T-helper 1 cell treated with Interleukin-12 subunit alpha and Interleukin-12 subunit beta and Interleukin-4 antibody, amounts not matched to agents 30 μg/mL and 1 μg/mL, for 36 hours (primary cell): ENCODE measurements at regions not wholly inside any gene's neighbourhood (a gene's known extent, or its start where the extent isn't known, plus 50 kb on each side); places are given as distances from the start of the nearest gene placed in this dataset.
"Not testable (repeated sequence)": the region's sequence is repeated elsewhere in the genome, so short reads cannot be mapped to it uniquely, and the experiment has no call there.

Experiments
- H3K27ac Mint-ChIP-seq: one replicate; pipeline ENCODE4 v1.8.0; 2021; ENCODE audit warnings: mild to moderate bottlenecking, mixed read lengths
- H3K27me3 Mint-ChIP-seq: one replicate; pipeline ENCODE4 v1.8.0; 2021; ENCODE audit warnings: low read depth, mixed read lengths
- H3K36me3 Mint-ChIP-seq: one replicate; pipeline ENCODE4 v1.8.0; 2021; ENCODE audit warnings: low read depth, mixed read lengths
- H3K4me1 Mint-ChIP-seq: one replicate; pipeline ENCODE4 v1.8.0; 2021; ENCODE audit warnings: low read depth, mixed read lengths
- H3K4me3 Mint-ChIP-seq: one replicate; pipeline ENCODE4 v1.8.0; 2021; ENCODE audit warnings: mild to moderate bottlenecking, moderate library complexity, mixed read lengths
- H3K9me3 Mint-ChIP-seq: one replicate; pipeline ENCODE4 v1.8.0; 2021; ENCODE audit warnings: mixed read lengths

DNA sequence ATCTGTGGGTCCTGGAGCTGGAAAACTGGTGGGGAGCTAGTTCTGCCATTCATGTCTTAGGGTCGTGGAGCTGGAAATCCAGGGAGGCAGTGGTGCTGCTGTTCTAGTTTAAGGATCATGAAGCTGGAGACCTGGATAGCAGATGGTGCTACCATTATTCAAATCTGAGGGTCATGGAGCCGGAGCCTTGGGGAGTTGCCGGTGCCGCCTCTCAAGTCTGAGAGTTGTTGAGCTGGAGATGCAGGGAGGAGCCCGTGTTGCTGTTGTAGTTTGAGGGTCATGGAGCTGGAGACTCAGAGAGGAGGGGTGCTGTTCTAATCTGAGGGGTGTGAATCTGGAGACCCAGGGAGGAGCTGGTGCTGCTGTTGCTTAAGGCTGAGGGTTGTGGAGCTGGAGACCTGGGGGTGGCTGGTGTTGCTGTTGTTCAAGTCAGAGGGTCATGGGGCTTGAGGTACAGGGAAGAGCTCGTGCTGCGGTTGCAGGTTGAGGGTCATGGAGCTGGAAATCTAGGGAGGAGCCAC is 86.0 kb upstream of the ZNF479 start:
- Mint-ChIP-seq H3K9me3 (peaks cover 88% of the 10 kb centered on the region), H3K27me3 (no peaks in the 10 kb centered on the region), H3K4me3 (no peak overlapping the region), H3K36me3 (peaks cover 12% of the 10 kb centered on the region), H3K4me1 (no peaks in the 10 kb centered on the region), H3K27ac (no peak overlapping the region)

DNA sequence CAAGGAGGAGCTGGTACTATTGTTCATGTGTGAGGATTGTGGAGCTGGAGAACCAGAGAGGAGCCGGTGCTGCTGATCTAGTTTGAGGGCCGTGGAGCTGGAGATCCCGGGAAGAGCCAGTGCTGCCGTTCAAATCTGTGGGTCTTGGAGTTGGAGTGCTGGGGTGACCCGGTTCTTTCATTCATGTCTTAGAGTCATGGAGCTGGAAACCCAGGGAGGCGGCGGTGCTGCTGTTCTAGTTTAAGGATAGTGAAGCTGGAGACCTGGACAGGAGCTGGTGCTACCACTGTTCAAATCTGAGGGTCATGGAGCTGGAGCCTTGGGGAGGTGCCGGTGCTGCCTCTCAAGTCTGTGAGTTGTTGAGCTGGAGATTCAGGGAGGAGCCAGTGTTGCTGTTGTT is 88.5 kb upstream of the ZNF479 start:
- H3K9me3 Mint-ChIP-seq, result peaks cover 83% of the 10 kb centered on the region
- no peaks in the 10 kb centered on the region for H3K27me3 Mint-ChIP-seq
- H3K4me1 Mint-ChIP-seq, result no peaks in the 10 kb centered on the region
- no peak overlapping the region for H3K27ac Mint-ChIP-seq
- no peak overlapping the region for H3K4me3 Mint-ChIP-seq
- peaks cover 12% of the 10 kb centered on the region for H3K36me3 Mint-ChIP-seq

DNA sequence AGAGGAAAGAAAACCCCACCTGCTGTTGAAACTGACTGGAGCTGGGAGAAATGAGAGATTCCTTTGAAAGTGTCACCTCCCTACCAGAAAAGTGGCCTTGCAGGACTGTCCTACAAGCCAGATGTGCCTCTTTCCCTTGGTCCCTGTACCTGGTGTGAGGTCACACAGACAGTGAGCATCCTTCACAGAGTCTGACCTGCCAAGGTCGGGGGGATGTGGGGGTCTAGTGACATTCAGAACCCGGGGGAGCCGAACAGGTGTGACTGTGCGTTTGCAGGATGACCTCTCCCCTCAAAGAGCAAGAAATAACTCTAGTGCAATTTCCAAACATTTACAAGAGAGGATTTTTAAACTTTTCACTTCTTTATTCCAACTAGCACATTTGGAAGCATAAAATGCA is 93.4 kb upstream of the ZNF479 start:
- no peaks in the 10 kb centered on the region for H3K36me3 Mint-ChIP-seq
- peaks cover 60% of the 10 kb centered on the region for H3K9me3 Mint-ChIP-seq

DNA sequence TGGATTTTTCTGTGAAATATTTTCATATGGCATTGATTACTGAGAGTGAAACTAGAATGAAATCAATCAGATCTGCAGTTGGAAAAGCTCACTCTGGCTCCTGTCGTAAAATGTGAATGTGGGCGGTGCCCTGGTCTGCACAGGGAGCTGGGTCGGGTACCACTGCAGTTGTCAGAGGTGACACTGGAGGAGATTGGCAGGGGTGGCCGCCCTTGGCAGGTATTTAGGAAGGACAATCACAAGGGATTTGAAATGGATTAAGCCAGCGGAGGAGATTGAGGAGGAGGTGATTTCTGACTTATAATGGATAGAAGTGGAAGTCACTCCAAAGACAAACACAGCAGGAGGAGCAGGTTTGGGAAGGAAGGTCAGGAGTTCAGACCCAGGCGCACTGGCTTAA is 109.0 kb upstream of the ZNF479 start:
- H3K9me3 Mint-ChIP-seq, result peaks cover 54% of the 10 kb centered on the region
- H3K27ac Mint-ChIP-seq, H3K4me3 Mint-ChIP-seq, H3K4me1 Mint-ChIP-seq, H3K27me3 Mint-ChIP-seq, H3K36me3 Mint-ChIP-seq: not testable (repeated sequence)

More for the DNA sequence above, 93.4 kb upstream of the ZNF479 start:
- Mint-ChIP-seq H3K4me3 (no peak overlapping the region), H3K27me3 (no peaks in the 10 kb centered on the region), H3K4me1 (no peaks in the 10 kb centered on the region), H3K27ac (no peak overlapping the region)

DNA sequence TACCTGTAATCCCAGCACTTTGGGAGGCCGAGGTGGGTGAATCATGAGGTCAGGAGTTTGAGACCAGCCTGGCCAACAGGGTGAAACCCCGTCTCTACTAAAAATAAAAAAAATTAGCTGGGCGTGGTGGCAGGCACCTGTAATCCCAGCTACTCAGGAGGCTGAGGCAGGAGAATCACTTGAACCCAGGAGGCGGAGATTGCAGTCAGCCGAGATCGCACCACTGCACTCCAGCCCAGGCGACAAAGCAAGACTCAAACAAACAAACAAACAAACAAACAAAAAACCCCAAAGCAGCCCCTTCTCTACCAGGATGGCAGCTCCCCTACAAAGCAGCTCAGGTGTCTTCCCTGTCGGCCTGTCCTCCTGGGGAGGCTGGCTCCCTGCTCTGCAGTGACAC is 111.3 kb upstream of the ZNF479 start:
- H3K27me3 Mint-ChIP-seq, H3K4me3 Mint-ChIP-seq, H3K36me3 Mint-ChIP-seq, H3K27ac Mint-ChIP-seq, H3K4me1 Mint-ChIP-seq: not testable (repeated sequence)
- peaks cover 55% of the 10 kb centered on the region for H3K9me3 Mint-ChIP-seq

DNA sequence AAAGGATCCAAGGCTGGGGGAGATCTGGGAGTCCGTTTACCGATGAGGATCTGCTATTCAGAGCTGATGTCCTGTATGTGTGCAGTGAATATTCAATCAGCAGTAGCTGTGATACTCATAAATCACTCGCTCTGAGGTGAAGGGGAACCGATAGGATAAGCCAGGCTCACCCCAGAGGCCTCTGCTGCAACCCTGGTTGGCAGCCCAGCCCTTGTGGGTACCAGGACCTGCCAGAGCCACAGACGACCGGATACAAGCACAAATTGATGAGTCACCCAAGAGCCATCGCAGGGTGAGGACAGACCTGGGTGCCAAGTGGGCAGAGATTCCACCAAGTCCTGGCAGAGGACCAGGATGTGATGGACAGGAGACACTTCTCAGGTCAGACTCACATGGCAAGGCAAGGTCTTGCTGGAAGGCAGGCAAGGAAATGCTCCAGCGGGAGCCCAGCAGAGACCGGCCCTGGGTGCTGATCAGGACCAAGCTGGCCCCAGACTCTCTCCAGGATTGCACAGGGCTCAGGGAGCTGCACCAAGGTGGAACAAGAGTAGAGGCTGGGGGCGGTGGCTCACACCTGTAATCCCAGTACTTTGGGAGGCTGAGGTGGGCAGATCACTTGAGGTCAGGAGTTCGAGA is 112.2 kb upstream of the ZNF479 start:
- not testable (repeated sequence) for H3K4me3 Mint-ChIP-seq, H3K27ac Mint-ChIP-seq, H3K36me3 Mint-ChIP-seq, H3K4me1 Mint-ChIP-seq, H3K27me3 Mint-ChIP-seq
- H3K9me3 Mint-ChIP-seq, result peaks cover 57% of the 10 kb centered on the region

DNA sequence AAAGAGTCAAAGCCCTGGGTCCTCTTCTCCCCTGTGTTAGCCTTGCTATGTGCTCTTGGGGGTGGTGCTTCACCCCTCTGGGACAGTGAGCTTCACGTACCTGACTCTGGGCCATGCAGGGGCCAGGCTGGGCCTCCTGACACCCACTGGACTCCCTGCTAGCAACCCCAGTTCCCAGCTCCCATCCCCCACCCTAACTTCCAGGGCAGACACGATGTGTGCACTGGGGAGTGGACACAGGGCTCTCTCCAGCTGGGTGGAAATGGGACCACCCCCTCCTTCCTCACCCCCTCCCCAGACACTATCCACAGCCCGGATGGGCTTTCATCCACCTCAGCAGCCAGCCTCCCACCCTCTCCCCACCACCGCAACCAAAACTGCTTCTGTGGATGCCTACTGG is 113.0 kb upstream of the ZNF479 start:
- Mint-ChIP-seq H3K9me3 (peaks cover 61% of the 10 kb centered on the region), H3K4me3 (no peak overlapping the region), H3K36me3 (peaks cover 5% of the 10 kb centered on the region), H3K27me3 (no peaks in the 10 kb centered on the region), H3K27ac (no peak overlapping the region), H3K4me1 (no peaks in the 10 kb centered on the region)

DNA sequence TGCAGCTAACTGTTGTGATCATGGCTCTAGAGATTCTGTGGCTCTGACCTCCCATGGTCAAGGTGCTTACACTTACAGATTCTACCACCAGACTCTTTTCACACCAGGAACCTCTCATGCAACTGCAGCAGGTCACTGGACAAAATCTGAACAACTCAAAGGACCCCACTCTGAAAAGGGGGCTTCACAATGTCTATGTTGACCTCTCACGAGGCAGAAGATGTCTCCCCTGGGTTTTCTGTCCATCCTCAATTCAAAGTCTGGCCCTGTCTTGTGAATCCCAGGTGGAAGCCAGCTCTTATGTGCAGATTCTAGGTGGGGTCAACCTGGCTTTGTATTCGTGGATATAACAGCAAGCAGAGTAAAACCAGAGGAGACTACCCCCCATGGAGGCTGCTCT is 118.6 kb upstream of the ZNF479 start:
- no peaks in the 10 kb centered on the region for H3K27me3 Mint-ChIP-seq
- H3K9me3 Mint-ChIP-seq, result peaks cover 51% of the 10 kb centered on the region

DNA sequence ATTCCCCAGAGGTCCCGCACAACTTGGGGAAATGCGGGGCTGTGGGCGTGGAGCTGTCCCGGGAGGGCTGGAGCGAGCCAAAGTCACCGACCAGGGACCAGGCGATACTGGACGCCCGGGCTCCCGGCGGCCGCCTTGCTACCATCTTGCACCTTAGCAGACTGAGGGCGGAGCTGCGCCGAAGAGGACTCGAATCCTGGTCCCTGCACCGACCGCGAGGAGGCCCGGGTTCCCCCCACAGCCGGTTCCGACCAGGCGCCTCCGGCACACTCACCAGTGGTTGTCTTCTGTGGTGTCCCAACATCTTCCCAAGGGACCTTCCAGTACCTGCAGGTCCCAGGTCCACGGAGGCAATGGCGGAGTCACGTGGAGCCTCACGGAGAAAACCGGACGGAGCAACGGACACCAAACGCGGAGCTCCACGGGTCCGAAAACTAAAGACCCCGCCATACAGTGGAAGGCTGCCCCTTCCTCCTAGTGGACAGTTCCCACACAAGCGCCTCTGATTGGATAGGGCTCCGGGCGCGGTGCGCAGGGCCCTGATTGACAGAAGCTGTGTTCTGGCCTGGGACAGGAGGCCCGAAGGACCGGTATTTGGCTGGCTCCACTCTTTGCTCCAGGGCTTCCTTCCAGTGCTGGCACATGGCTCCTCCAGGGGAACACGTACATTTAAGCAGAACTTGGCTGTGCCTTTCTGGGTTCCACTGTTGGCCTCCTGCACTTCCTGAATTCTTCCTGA is 124.6 kb upstream of the ZNF479 start:
- Mint-ChIP-seq H3K4me1 (no peaks in the 10 kb centered on the region), H3K4me3 (no peak overlapping the region), H3K9me3 (peaks cover 29% of the 10 kb centered on the region), H3K27ac (no peak overlapping the region), H3K27me3 (no peaks in the 10 kb centered on the region), H3K36me3 (no peaks in the 10 kb centered on the region)

More for the DNA sequence above, 118.6 kb upstream of the ZNF479 start:
- H3K27ac Mint-ChIP-seq, result no peak overlapping the region
- H3K36me3 Mint-ChIP-seq, result no peaks in the 10 kb centered on the region
- H3K4me3 Mint-ChIP-seq, result no peak overlapping the region
- no peaks in the 10 kb centered on the region for H3K4me1 Mint-ChIP-seq

DNA sequence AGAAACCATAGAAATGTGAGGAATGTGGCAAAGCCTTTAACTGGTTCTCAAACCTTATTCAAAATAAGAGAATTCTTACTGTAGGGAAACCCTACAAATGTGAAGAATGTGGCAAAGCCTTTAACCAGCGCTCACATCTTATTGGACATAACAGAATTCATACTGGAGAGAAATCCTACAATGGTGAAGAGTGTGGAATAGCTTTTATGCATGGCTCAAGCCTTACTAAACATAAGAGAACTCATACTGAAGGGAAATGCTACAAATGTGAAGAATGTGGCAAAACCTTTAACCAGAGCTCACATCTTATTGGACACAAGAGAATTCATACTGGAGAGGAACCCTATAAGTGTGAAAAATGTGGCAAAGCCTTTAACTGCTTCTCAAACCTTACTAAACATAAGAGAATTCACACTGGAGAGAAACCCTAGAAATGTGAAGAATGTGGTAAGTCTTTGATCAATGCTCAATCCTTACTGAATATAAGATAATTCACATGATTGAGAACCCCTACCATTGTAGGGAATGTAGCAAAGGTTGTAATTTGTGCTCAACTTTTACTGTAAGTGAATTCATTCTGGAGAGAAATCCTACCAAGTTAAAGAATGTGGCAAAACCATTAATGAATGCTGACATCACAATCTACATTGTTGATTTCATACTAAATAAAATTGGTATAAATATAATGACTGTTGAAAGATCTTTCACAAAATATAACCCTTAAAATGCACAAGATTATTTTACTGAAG is 142.5 kb upstream of the ZNF479 start:
- H3K4me3 Mint-ChIP-seq, result no peak overlapping the region
- H3K27ac Mint-ChIP-seq, result no peak overlapping the region
- no peaks in the 10 kb centered on the region for H3K36me3 Mint-ChIP-seq
- H3K4me1 Mint-ChIP-seq, result no peaks in the 10 kb centered on the region
- H3K27me3 Mint-ChIP-seq, result no peaks in the 10 kb centered on the region
- peaks cover 77% of the 10 kb centered on the region for H3K9me3 Mint-ChIP-seq

DNA sequence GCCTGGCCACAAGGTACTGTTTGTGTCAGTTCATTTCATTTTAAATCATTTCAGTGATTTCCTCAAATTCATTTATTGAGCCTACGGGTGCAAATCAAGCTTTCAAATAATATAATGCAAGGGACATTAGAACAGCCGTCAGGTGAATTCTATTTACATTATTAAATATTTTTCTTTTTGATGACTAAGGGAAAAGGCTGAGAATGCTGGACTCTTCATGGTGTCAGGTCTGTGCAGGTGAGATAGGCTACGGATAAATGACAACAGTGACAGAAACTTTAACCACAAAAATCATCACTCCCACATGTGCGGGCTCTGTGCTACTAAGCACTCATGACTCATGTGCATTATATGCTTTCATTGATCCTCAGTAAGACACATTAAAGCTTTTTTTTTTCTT is 149.2 kb upstream of the ZNF716 start:
- Mint-ChIP-seq H3K4me3 (no peak overlapping the region), H3K9me3 (peaks cover 22% of the 10 kb centered on the region), H3K36me3 (no peaks in the 10 kb centered on the region), H3K4me1 (no peaks in the 10 kb centered on the region), H3K27me3 (no peaks in the 10 kb centered on the region), H3K27ac (no peak overlapping the region)

DNA sequence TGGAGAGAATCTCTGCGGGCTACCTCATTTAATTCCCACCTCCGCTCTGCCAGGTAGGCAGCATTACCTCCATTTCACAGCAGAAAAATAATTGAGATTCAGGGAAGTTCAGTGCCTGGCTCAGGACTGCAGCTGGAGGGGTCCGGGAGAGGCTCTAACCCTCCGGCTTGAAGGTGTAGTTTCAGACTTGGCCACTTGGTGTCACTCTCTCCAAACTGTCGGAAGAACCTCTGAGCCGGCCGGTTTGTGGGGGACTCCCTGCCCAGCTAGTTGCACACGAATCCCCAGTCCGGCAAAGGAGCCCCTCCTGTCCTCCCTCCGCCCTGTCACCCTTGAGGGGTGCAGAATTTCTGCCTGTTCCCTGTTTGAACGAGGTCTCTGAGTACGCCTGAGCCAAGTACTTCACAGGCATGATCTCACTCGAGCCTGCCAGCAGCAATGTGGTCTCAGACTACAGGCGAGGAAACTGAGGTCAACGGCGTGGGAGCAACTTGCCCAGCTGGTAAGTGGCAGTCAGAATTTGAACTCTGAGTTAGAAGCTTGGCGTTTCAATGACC is 144.7 kb upstream of the ZNF716 start:
- no peak overlapping the region for H3K4me3 Mint-ChIP-seq
- H3K27ac Mint-ChIP-seq, result no peak overlapping the region
- peaks cover 46% of the 10 kb centered on the region for H3K9me3 Mint-ChIP-seq
- H3K4me1 Mint-ChIP-seq, result no peaks in the 10 kb centered on the region
- no peaks in the 10 kb centered on the region for H3K27me3 Mint-ChIP-seq
- no peaks in the 10 kb centered on the region for H3K36me3 Mint-ChIP-seq

DNA sequence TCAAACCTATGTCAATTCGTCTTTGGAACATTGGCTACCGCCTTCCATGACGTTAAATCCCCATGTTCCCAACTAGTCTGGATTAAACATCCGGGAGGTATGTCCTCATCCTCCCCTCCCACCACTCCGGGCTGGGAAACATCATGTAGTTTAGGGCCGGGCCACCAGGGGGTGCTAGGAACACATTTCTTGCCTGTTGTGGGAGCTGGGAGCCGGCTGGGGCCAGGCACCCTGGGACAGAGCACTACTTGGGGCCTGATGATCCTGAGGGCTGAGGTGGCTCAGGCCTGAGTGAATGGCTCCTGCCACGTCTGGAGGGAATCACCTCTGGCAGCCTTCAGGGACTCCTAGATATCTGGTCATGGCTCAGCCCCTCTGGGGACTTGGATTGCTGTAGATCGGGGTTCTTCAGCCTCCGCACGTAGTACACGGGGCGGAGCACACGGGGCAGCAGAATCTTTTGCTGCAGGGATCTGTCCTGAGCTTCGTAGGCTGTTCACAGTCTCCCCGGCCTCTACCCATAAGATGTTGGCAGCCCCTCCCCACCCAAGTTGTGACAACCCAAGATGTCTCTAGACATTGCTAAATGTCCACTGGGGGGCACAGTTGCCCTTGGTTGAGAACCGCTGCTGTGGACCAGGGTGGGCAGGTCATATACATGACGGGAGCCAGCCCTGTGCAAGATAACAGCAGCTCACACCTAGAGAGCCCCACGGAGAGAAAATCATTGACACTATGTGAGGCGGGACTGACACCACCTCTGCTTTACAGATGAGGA is 141.2 kb upstream of the ZNF716 start:
- Mint-ChIP-seq H3K9me3 (peaks cover 49% of the 10 kb centered on the region), H3K4me3 (no peak overlapping the region), H3K27me3 (no peaks in the 10 kb centered on the region), H3K27ac (no peak overlapping the region), H3K4me1 (no peaks in the 10 kb centered on the region), H3K36me3 (no peaks in the 10 kb centered on the region)

DNA sequence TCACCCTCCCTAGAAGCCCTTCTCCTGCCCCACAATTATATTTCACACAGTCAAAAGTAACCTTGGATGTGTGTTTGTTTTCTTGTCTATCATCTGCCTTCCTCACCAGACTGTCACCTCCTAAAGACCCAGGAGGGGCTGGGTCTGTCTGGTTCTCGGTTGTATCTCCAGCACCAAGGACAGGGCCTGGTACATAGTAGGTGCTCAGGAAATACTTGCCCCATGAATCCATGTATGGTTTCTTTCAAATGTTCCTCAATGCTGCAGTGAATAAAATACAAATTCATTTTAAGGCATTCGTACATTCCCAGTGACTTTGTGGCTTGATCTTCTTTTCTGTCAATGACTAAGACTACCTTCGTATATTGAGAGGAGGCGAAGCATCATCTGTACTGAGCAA is 122.9 kb upstream of the ZNF716 start:
- Mint-ChIP-seq H3K27ac (no peak overlapping the region), H3K36me3 (no peaks in the 10 kb centered on the region), H3K4me1 (no peaks in the 10 kb centered on the region), H3K9me3 (peaks cover 59% of the 10 kb centered on the region), H3K27me3 (no peaks in the 10 kb centered on the region), H3K4me3 (no peak overlapping the region)
